ENCODE measurements at regions not wholly inside any gene's neighbourhood (a gene's known extent, or its start where the extent isn't known, plus 50 kb on each side); places are given as distances from the start of the nearest gene placed in this dataset.

- in situ Hi-C loops (cut with HindIII; ENCODE audit: low pct_unique_long_range_greater_than_20kb, low sequenced_read_pairs): no loop called here
- no peak for DNase-seq (ENCODE audit: low read depth, low spot score)
Observed at GRCh38 chr6:167392631-167393316, 67.9 kb downstream of the TTLL2 start.

- in situ Hi-C loops (cut with HindIII; ENCODE audit: low pct_unique_long_range_greater_than_20kb, low sequenced_read_pairs): no loop called here
- no peak for DNase-seq (ENCODE audit: low read depth, low spot score)
Observed at GRCh38 chr6:167393731-167394130, 68.8 kb downstream of the TTLL2 start.

- DNase-seq (ENCODE audit: low read depth, low spot score): no peak
- in situ Hi-C loops (cut with HindIII; ENCODE audit: low pct_unique_long_range_greater_than_20kb, low sequenced_read_pairs): no loop called here
Observed at GRCh38 chr6:167394339-167394738, 69.5 kb downstream of the TTLL2 start.

- no peak for DNase-seq (ENCODE audit: low read depth, low spot score)
- in situ Hi-C loops (cut with HindIII; ENCODE audit: low pct_unique_long_range_greater_than_20kb, low sequenced_read_pairs): no loop called here
Observed at GRCh38 chr6:167394820-167395219, 69.9 kb downstream of the TTLL2 start.

GRCh38 chr6:167396068-167396658 is 71.3 kb downstream of the TTLL2 start:
- in situ Hi-C loops (cut with HindIII; ENCODE audit: low pct_unique_long_range_greater_than_20kb, low sequenced_read_pairs): no loop called here
- no peak for DNase-seq (ENCODE audit: low read depth, low spot score)

DNA sequence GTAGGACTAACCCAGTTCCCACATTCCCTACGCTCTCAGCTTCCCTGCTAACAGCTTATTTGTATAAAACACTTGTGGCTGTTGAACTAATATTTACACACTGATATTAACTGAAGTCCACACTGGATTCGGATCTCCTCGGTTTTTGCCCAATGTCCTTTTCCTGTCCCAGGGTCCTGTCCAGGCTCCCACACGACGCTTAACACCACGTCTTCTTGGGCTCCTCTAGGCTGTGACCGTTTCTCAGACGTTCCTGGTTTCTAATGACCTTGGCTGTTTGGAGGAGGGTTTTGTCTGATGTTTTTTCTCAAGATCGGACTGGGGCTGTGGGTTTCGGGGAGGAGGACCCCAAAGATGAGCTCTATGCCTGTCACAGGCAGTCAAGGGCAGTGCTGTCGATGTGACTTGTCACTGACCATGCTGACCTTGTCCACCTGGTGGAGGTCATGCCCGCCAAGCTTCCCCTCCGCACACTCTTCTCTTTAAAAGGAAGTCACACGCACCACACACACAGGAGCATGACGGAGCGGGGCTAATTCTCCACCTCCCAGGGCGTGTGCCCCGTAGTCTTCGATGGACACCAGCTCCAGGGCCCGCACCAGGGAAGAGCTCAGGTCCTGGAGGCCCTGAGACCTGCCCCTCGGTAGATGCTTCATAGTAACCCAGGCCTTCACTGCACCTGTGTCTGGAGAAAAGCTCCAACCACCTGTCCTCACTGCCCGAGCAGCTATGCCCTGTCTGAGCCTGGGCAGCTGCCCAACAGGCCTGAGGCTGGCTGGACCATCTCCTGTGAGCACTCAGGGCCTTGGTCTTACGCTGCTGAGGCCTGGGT is 72.0 kb downstream of the TTLL2 start:
- in situ Hi-C loops (cut with HindIII; ENCODE audit: low pct_unique_long_range_greater_than_20kb, low sequenced_read_pairs): no loop called here
- DNase-seq (ENCODE audit: low read depth, low spot score): no peak

DNA sequence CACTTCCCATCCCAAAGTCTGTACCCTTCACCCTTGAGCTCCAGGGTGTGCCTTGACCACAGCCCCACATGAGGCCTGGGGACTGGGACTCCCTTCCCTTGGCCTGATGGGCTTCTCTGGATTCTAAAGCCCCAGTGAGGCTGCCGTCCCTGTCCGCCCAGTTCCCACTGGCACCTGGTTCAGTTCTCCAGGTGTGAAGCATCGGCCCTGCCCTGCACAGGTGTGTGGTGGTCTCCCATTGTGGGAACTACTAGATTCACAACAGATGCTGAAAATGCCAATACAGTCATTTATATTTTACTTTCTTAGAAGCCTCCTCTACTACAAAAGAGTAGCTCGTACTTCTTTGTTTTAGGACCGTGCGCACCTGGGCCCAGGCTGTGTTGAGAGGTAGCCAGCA is 72.8 kb downstream of the TTLL2 start:
- in situ Hi-C loops (cut with HindIII; ENCODE audit: low pct_unique_long_range_greater_than_20kb, low sequenced_read_pairs): no loop called here
- no peak for DNase-seq (ENCODE audit: low read depth, low spot score)

DNA sequence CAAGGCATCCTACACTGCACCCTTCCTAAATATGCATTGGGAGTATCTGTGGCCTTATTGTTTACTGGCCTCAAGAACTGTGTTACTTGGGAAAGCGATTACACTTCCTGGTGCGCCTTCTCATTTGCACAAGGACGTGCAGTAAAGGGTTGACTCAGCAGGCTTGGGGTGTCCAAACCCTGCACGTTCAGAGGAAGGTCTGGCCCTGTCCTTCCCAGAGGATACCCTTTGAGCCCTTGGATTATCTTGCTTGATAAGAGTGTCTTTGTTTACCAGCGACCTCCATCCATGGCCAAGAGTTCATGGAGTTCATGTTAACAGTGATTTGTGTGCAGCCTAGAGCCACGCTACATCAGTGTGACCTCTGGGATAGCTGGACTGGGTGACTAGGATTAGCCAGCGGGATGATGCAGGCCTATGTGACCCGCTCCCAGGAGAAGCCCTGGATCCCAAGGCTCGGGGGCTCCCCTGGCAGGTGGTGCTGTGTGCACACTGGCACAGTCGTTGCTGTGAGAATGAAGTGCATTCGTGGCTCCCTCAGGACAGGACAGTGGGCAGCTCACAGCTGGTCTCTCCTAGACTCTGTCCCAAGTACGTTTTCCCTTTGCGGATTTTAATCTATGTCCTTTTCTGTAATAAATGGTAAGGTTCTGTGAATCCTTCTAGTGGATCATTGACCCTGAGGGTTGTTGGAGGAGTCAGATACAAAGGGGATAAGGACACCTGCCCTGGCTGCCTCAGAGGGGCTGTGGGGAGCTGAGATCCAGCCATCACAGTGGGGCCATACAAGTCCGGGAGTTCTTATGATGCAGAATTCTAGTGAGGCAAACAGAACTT is 73.5 kb downstream of the TTLL2 start:
- DNase-seq (ENCODE audit: low read depth, low spot score): no peak

DNA sequence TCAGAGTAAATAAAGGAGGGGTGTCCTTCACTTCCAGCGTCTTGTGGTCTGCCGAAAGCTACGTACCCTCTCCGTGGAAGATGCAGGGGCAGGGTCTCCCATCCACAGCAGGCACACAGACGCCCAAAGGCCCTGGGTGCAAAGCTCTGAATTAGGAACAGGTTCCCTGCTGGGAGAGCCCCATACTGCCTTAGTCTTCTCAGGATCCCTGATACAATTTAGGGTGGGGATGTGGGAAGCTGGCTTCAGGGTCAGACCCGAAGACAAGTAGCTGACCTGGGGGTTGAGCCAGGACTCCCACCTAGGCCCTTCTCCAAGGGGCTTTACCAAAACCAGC is 74.1 kb downstream of the TTLL2 start:
- in situ Hi-C loops (cut with HindIII; ENCODE audit: low pct_unique_long_range_greater_than_20kb, low sequenced_read_pairs): no loop called here
- DNase-seq (ENCODE audit: low read depth, low spot score): no peak

More for the DNA sequence above, 73.5 kb downstream of the TTLL2 start:
- in situ Hi-C loops (cut with HindIII; ENCODE audit: low pct_unique_long_range_greater_than_20kb, low sequenced_read_pairs): no loop called here

GRCh38 chr6:167399599-167399998 is 74.7 kb downstream of the TTLL2 start:
- DNase-seq (ENCODE audit: low read depth, low spot score): no peak
- in situ Hi-C loops (cut with HindIII; ENCODE audit: low pct_unique_long_range_greater_than_20kb, low sequenced_read_pairs): no loop called here

DNA sequence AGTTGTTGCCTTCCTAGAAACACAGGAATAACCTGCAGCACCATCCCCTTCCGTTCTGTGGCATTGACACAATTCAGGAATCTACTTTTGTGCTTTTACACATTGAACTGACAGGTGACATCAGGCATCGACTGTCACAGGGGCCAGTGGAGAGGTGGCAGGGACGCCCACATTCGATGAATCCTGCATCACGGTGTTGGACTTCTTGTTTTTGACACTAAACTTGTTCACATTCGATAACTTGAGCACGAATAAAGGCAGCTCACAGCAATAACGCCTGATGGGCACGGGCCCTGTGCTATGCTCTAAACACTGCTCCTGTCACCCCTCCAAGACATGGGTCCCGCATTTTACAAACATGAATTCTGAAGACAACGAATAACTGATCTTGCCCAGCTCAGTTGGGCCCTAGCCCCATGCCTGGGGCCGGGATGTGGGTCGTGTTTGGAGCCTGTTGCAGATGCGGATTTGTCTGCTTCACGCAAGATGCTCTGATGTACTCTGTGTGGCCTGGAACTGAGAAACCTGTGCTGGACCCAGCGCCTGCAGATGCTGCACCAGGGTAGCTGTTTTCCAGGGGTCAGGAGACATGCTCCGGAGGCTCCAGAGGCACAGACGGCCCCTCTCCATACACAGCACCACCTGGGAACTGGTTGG is 75.7 kb downstream of the TTLL2 start:
- no peak for DNase-seq (ENCODE audit: low read depth, low spot score)
- in situ Hi-C loops (cut with HindIII; ENCODE audit: low pct_unique_long_range_greater_than_20kb, low sequenced_read_pairs): no loop called here

DNA sequence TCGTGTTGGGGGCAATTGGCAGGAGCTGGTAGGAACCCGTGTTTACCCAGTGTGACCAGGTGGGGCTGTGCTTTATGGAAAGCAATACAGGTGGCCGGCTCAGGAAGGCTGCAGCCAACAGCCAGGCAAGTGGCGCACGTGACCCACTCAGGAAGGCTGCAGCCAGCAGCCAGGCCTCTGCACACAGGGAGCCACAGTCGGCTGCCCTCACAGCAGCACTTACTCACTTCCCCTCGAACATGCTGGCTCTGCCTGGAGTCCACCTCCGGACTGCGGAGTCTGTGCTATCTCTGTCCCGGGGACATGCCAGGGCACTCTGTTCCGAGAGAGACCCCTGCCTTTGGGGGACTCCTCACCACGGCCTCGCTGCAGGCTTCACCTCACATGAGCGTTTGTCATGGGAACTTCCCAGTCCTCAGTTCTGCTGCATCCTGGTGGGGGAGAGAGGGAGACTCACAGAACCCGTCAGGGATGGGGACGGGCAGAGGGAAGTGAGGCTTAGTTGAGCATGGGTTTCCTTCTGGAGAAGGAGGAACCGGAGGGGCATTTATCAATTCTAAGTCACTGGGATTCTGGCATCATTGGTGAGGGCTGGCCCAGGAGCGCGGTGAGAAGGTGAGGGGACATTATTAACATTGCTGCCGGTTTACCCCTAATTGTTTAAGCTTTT is 76.8 kb downstream of the TTLL2 start:
- no peak for DNase-seq (ENCODE audit: low read depth, low spot score)
- in situ Hi-C loops (cut with HindIII; ENCODE audit: low pct_unique_long_range_greater_than_20kb, low sequenced_read_pairs): no loop called here

DNA sequence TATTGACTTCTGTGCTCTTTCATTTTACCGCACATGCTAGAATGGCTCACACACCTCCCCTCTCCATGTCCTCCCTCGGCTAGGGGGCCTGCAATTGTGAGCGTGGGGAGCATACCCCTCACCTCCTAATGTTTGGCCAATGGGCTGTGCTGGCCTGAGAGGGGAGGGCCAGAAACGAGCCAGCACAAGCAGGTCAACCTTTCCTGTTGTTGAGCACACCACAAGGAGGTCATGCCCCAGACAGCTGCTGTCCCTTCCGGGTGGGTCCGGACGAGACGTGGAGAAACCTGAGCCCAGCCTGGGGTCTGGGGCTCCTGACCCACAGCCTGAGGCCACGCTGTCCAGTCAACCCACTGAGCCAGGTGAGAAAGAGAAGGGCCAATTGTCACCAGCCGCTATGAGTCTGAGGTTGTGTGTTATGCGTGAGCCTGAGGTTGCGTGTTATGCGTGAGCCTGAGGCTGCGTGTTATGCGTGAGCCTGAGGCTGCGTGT is 77.4 kb downstream of the TTLL2 start:
- in situ Hi-C loops (cut with HindIII; ENCODE audit: low pct_unique_long_range_greater_than_20kb, low sequenced_read_pairs): no loop called here
- no peak for DNase-seq (ENCODE audit: low read depth, low spot score)

DNA sequence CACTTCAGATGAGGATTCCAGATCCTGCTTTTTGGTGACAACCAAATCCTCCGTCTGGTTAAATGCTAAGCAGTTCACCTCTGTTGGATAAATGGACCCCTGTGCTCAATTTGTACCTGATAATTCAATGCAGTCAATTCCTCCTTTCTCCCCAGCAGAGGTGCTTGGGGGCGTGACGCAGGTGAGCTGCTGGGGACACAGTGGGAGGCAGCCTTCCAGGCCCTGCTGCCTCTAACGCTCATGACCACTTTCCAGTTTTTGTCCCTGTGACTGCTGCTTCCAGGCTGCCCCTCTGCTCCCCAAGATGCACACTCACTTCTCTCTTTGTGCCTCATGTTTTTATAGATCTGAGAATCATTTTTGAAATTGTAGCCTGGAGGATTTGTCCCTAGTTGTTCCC is 78.5 kb downstream of the TTLL2 start:
- DNase-seq (ENCODE audit: low read depth, low spot score): no peak
- in situ Hi-C loops (cut with HindIII; ENCODE audit: low pct_unique_long_range_greater_than_20kb, low sequenced_read_pairs): no loop called here

GRCh38 chr6:167404385-167405049 is 79.6 kb downstream of the TTLL2 start:
- DNase-seq (ENCODE audit: low read depth, low spot score): no peak
- in situ Hi-C loops (cut with HindIII; ENCODE audit: low pct_unique_long_range_greater_than_20kb, low sequenced_read_pairs): no loop called here

DNA sequence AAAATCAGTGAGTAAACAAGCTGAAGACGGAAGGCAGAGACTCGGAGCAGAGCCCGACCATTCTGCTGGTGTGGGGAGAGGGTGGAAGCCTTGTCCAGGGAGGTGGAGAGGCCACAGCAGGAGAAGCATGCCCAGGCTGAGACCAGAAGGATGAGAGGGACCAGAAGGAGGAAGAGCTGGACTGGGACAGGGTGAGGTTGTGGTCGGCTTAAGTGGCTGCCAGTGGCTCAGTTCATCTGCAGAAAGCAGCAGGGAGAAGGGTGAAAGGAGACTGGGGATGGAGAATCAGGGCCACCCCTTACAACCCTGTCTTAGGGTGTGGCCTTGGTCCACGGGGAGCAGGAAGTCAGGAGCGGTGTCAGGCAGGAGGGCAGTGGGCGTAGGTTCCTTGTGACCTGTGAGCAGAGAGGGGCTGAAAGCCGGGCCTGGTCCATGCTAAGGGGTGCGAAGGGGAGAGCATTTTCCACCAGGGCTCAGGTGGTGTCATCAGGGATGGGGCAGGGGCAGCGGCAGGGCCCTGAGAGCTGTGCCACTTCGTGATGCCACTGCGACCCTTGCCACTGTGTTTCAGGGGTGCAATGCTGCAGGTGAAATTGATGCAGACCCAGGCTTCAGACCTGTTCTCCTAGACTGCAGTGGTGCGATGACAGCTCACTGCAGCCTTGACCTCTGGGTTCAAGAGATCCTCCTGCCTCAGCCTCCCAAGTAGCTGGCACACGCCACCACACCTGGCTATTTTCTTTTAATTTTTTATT is 81.1 kb downstream of the TTLL2 start:
- DNase-seq (ENCODE audit: low read depth, low spot score): no peak
- in situ Hi-C loops (cut with HindIII; ENCODE audit: low pct_unique_long_range_greater_than_20kb, low sequenced_read_pairs): no loop called here

Measured in SK-MEL-5 (cell line).